Fibroblast of peridontal ligament (primary cell): ENCODE measurements at regions not wholly inside any gene's neighbourhood (a gene's known extent, or its start where the extent isn't known, plus 50 kb on each side); places are given as distances from the start of the nearest gene placed in this dataset.

Experiments used
- DNase-seq: peaks from one replicate; pipeline ENCODE4 v3.0.0-alpha.2; 2010; ENCODE audit errors: extremely low read depth

- DNase-seq, result no peak
Measured at GRCh38 chr7:25777969-25778708, 373.9 kb upstream of the NFE2L3 start.

GRCh38 chr7:25779002-25779546 is 372.9 kb upstream of the NFE2L3 start:
- DNase-seq, result no peak

- no peak for DNase-seq
Measured at GRCh38 chr7:25780904-25781303, 371.1 kb upstream of the NFE2L3 start.

- DNase-seq, result no peak
Measured at GRCh38 chr7:25781704-25782103, 370.3 kb upstream of the NFE2L3 start.

- DNase-seq, result peak; percentile 42
Measured at GRCh38 chr7:25786936-25787335, 365.1 kb upstream of the NFE2L3 start.

GRCh38 chr7:25787336-25787735 is 364.7 kb upstream of the NFE2L3 start:
- peak; percentile 29 for DNase-seq

- DNase-seq, result no peak
Measured at GRCh38 chr7:25788371-25788770, 363.6 kb upstream of the NFE2L3 start.

- no peak for DNase-seq
Measured at GRCh38 chr7:25788961-25789620, 362.9 kb upstream of the NFE2L3 start.

GRCh38 chr7:25789701-25790640 is 362.0 kb upstream of the NFE2L3 start:
- peak; percentile 65 for DNase-seq

- DNase-seq, result no peak
Measured at GRCh38 chr7:25790963-25791362, 361.0 kb upstream of the NFE2L3 start.

GRCh38 chr7:25792586-25792985 is 359.4 kb upstream of the NFE2L3 start:
- no peak for DNase-seq

GRCh38 chr7:25795824-25796235 is 356.2 kb upstream of the NFE2L3 start:
- peak; percentile 78 for DNase-seq

- no peak for DNase-seq
Measured at GRCh38 chr7:25798344-25798743, 353.7 kb upstream of the NFE2L3 start.

GRCh38 chr7:25801214-25801613 is 350.8 kb upstream of the NFE2L3 start:
- DNase-seq, result no peak

- no peak for DNase-seq
Measured at GRCh38 chr7:25802057-25802456, 349.9 kb upstream of the NFE2L3 start.

GRCh38 chr7:25802473-25802872 is 349.5 kb upstream of the NFE2L3 start:
- no peak for DNase-seq

- DNase-seq, result no peak
Measured at GRCh38 chr7:25803117-25803887, 348.7 kb upstream of the NFE2L3 start.

- DNase-seq, result no peak
Measured at GRCh38 chr7:25804154-25804553, 347.8 kb upstream of the NFE2L3 start.

- peak; percentile 82 for DNase-seq
Measured at GRCh38 chr7:25805027-25805687, 346.8 kb upstream of the NFE2L3 start.

- peak; percentile 23 for DNase-seq
Measured at GRCh38 chr7:25807086-25807611, 344.8 kb upstream of the NFE2L3 start.
